ENCODE measurements at regions not wholly inside any gene's neighbourhood (a gene's known extent, or its start where the extent isn't known, plus 50 kb on each side); places are given as distances from the start of the nearest gene placed in this dataset.

- DNase-seq (no peak), ATAC-seq (ENCODE audit: low FRiP score in 2 of 2) (no peak)
- Histone ChIP-seq H3K27me3 (no peaks in the 10 kb centered on the region), H3K4me3 (no peak overlapping the region), H3K9me3 (no peaks in the 10 kb centered on the region), H3K27ac (no peak overlapping the region), H3K36me3 (no peaks in the 10 kb centered on the region), H3K4me1 (no peaks in the 10 kb centered on the region)
- no peak for TF ChIP-seq CTCF (IDR thresholded peaks at IDR 0.05)
- 77 to 87% methylated on average over 1 of the region's 1 CpG for WGBS, 2 donors
Observed at GRCh38 chr15:79678032-79678701, 218.6 kb downstream of the MTHFS start.

GRCh38 chr15:79680720-79681119 is 216.1 kb downstream of the MTHFS start:
- DNase-seq (no peak), ATAC-seq (ENCODE audit: low FRiP score in 2 of 2) (no peak)
- Histone ChIP-seq H3K9me3 (no peaks in the 10 kb centered on the region), H3K36me3 (no peaks in the 10 kb centered on the region), H3K27ac (no peak overlapping the region), H3K4me3 (no peak overlapping the region), H3K27me3 (no peaks in the 10 kb centered on the region), H3K4me1 (no peaks in the 10 kb centered on the region)
- 67 to 77% methylated on average over 5 of the region's 5 CpGs for WGBS, 2 donors
- TF ChIP-seq EP300 (IDR thresholded peaks at IDR 0.05) (no peak), CTCF (IDR thresholded peaks at IDR 0.05) (no peak), POLR2AphosphoS5 (IDR thresholded peaks at IDR 0.05) (no peak), POLR2A (IDR thresholded peaks at IDR 0.05) (no peak)

GRCh38 chr15:79682285-79682684 is 214.5 kb downstream of the MTHFS start:
- Histone ChIP-seq H3K4me1 (no peaks in the 10 kb centered on the region), H3K4me3 (no peak overlapping the region), H3K9me3 (no peaks in the 10 kb centered on the region), H3K27me3 (no peaks in the 10 kb centered on the region), H3K36me3 (no peaks in the 10 kb centered on the region), H3K27ac (no peak overlapping the region)
- 24 to 27% methylated on average over 3 of the region's 3 CpGs for WGBS, 2 donors
- ATAC-seq (ENCODE audit: low FRiP score in 2 of 2) (peak; percentile 50 to 75), DNase-seq (no peak)
- TF ChIP-seq POLR2A (IDR thresholded peaks at IDR 0.05): no peak
- no peak for TF ChIP-seq POLR2AphosphoS5 (IDR thresholded peaks at IDR 0.05)
- no peak for TF ChIP-seq EP300 (IDR thresholded peaks at IDR 0.05)
- no peak for TF ChIP-seq CTCF (IDR thresholded peaks at IDR 0.05)

GRCh38 chr15:79682851-79683288 is 213.9 kb downstream of the MTHFS start:
- no peaks in the 10 kb centered on the region for H3K4me1 ChIP-seq
- WGBS, 2 donors: 77 to 88% methylated on average over 4 of the region's 4 CpGs

More at GRCh38 chr15:79682851-79683288, 213.9 kb downstream of the MTHFS start:
- ATAC-seq (ENCODE audit: low FRiP score in 2 of 2) (peak in 1 of 2 donors; percentile 54), DNase-seq (no peak)
- Histone ChIP-seq H3K27ac (no peak overlapping the region), H3K36me3 (no peaks in the 10 kb centered on the region), H3K9me3 (no peaks in the 10 kb centered on the region), H3K4me3 (no peak overlapping the region), H3K27me3 (no peaks in the 10 kb centered on the region)
- TF ChIP-seq CTCF (IDR thresholded peaks at IDR 0.05): no peak
- no peak for TF ChIP-seq EP300 (IDR thresholded peaks at IDR 0.05)
- no peak for TF ChIP-seq POLR2AphosphoS5 (IDR thresholded peaks at IDR 0.05)
- no peak for TF ChIP-seq POLR2A (IDR thresholded peaks at IDR 0.05)

Data from upper lobe of left lung (tissue), 6 donors.